Tibial nerve (tissue), 4 donors: ENCODE measurements at regions not wholly inside any gene's neighbourhood (a gene's known extent, or its start where the extent isn't known, plus 50 kb on each side); places are given as distances from the start of the nearest gene placed in this dataset.
"Not testable (repeated sequence)": the region's sequence is repeated elsewhere in the genome, so short reads cannot be mapped to it uniquely, and the experiment has no call there.

Experiments
- DNase-seq, 2 donors: peaks; one replicate each; pipeline ENCODE4 v3.0.0-alpha.2; 2019; ENCODE audit warnings: low spot score in 2 of 2
- H3K27ac ChIP-seq, 4 donors: fragments of 200-600 bp; sonication (generic) in 3 of 4; one replicate each; pipeline ENCODE4 v1.5.1; 2017 to 2019; ENCODE audit warnings: mild to moderate bottlenecking in 1 of 4
- H3K27me3 ChIP-seq, 2 donors: fragments of 200-600 bp; sonication (generic) in 1 of 2; one replicate each; pipeline versions ENCODE4 v1.5.1 to v1.6.0; 2017 to 2019
- H3K36me3 ChIP-seq, 3 donors: fragments of 200-600 bp; sonication (generic); one replicate each; pipeline ENCODE4 v1.5.1; 2018 to 2019
- H3K4me1 ChIP-seq, 4 donors: fragments of 200-600 bp; sonication (generic) in 3 of 4; one replicate each; pipeline ENCODE4 v1.5.1; 2017 to 2019
- H3K4me3 ChIP-seq, 4 donors: fragments of 200-600 bp; sonication (generic) in 3 of 4; one replicate each; pipeline ENCODE4 v1.5.1; 2017 to 2019; ENCODE audit warnings: mild to moderate bottlenecking in 1 of 4, moderate library complexity in 1 of 4
- H3K9me3 ChIP-seq, 4 donors: fragments of 200-600 bp; sonication (generic) in 3 of 4; one replicate each; pipeline ENCODE4 v1.5.1; 2017 to 2019
- CTCF ChIP-seq, 5 experiments: fragments of 200-600 bp in 3 of 5; fragments of 450-650 bp in 2 of 5; sonication (generic) in 3 of 5; IDR thresholded peaks; one replicate each; pipeline ENCODE4 v1.5.1; 2016 to 2019; ENCODE audit warnings: antibody characterized with exemption in 5 of 5, mild to moderate bottlenecking in 3 of 5, moderate library complexity in 2 of 5
- EP300 ChIP-seq, 2 donors: sonication (generic); formaldehyde crosslinking; IDR thresholded peaks; one replicate each; pipeline ENCODE4 v1.6.1; 2017; ENCODE audit warnings: antibody characterized with exemption in 2 of 2, mild to moderate bottlenecking in 1 of 2
- POLR2A ChIP-seq, 2 donors: fragments of 450-650 bp; IDR thresholded peaks; one replicate each; pipeline ENCODE4 v1.6.1; 2017; ENCODE audit warnings: antibody characterized with exemption in 2 of 2, mild to moderate bottlenecking in 2 of 2, moderate library complexity in 2 of 2
- WGBS, 2 donors: methylation state at CpG; one replicate each; pipeline ENCODE4 v1.1.5; 2018; 5-methylcytosine and 5-hydroxymethylcytosine counted together

- H3K27me3 ChIP-seq, result no peaks in the 10 kb centered on the region
- TF ChIP-seq CTCF (IDR thresholded peaks at IDR 0.05), result no peak
- TF ChIP-seq POLR2A (IDR thresholded peaks at IDR 0.05), result no peak
- TF ChIP-seq EP300 (IDR thresholded peaks at IDR 0.05), result no peak
- H3K4me3 ChIP-seq, result no peak overlapping the region
- no peak for DNase-seq
- no peaks in the 10 kb centered on the region for H3K4me1 ChIP-seq
- no peak overlapping the region for H3K27ac ChIP-seq
- peaks cover 0 to 17% (median 0%) of the 10 kb centered on the region in 4 donors for H3K9me3 ChIP-seq
- no peaks in the 10 kb centered on the region for H3K36me3 ChIP-seq
Measured at GRCh38 chr19:31483226-31483857, 134.1 kb upstream of the TSHZ3 start.

- not testable (repeated sequence) for H3K27me3 ChIP-seq, H3K4me3 ChIP-seq, H3K4me1 ChIP-seq, DNase-seq, H3K36me3 ChIP-seq, H3K27ac ChIP-seq
- 72% methylated on average over 2 of the region's 2 CpGs; no CpG with 5 or more reads in 1 of the 2 donors for WGBS, 2 donors
- peaks cover 0 to 17% (median 0%) of the 10 kb centered on the region in 4 donors for H3K9me3 ChIP-seq
Measured at GRCh38 chr19:31484858-31485410, 135.7 kb upstream of the TSHZ3 start.

DNA sequence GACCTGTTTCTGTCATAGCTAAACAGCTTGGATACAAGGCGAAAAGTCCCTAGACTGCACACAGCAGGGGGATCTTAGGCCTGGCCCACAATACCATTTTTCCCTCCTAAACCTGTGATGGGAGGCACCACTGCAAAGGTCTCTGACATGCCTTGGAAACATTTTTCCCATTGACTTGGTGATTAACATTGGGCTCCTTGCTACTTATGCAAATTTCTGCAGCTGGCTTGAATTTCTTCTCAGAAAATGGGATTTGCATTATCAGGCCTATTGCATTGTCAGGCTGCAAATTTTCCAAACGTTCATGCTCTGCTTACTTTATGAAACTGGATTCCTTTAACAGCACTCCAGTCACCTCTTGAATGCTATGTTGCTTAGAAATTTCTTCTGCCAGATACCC lies 136.2 kb upstream of the TSHZ3 start:
- 43 to 62% methylated on average over 2 of the region's 2 CpGs for WGBS, 2 donors
- Histone ChIP-seq H3K36me3 (no peaks in the 10 kb centered on the region), H3K27me3 (no peaks in the 10 kb centered on the region), H3K4me3 (no peak overlapping the region), H3K27ac (no peak overlapping the region), H3K9me3 (peaks cover 0 to 17% (median 0%) of the 10 kb centered on the region in 4 donors), H3K4me1 (no peaks in the 10 kb centered on the region)
- no peak for DNase-seq
- no peak for TF ChIP-seq CTCF (IDR thresholded peaks at IDR 0.05)
- no peak for TF ChIP-seq EP300 (IDR thresholded peaks at IDR 0.05)
- no peak for TF ChIP-seq POLR2A (IDR thresholded peaks at IDR 0.05)

DNA sequence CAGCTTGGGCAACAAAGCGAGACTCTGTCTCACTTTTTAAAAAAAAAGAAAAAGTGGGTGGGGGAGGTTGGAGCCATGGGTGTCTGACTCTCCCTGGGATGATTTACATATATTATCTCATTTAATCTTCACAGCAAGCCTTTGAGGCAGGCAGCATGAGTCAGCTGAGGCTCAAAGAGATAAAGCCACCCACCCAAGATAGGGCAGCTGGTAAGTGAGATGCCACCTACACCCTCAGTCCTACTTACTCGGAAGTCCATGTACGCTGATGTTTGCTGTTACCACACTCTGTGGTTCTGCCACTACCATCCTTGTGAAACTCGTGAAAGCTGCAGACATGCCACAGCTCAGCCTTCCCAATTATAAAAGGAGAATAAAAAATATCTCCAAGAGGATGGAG lies 142.0 kb upstream of the TSHZ3 start:
- no peaks in the 10 kb centered on the region for H3K4me1 ChIP-seq
- H3K4me3 ChIP-seq, result no peak overlapping the region
- no peak for TF ChIP-seq POLR2A (IDR thresholded peaks at IDR 0.05)
- no peak for TF ChIP-seq CTCF (IDR thresholded peaks at IDR 0.05)
- TF ChIP-seq EP300 (IDR thresholded peaks at IDR 0.05), result no peak
- H3K27me3 ChIP-seq, result no peaks in the 10 kb centered on the region
- no peak overlapping the region for H3K27ac ChIP-seq
- no peaks in the 10 kb centered on the region for H3K36me3 ChIP-seq
- no peaks in the 10 kb centered on the region for H3K9me3 ChIP-seq
- WGBS, 2 donors, result 80 to 90% methylated on average over 4 of the region's 4 CpGs
- DNase-seq, result no peak

- WGBS, 2 donors, result 80 to 90% methylated on average over 2 to 3 of the region's 3 CpGs
- Histone ChIP-seq H3K27ac (no peak overlapping the region), H3K4me3 (no peak overlapping the region), H3K4me1 (no peaks in the 10 kb centered on the region), H3K9me3 (no peaks in the 10 kb centered on the region), H3K36me3 (no peaks in the 10 kb centered on the region), H3K27me3 (no peaks in the 10 kb centered on the region)
- DNase-seq, result no peak
- no peak for TF ChIP-seq POLR2A (IDR thresholded peaks at IDR 0.05)
- no peak for TF ChIP-seq EP300 (IDR thresholded peaks at IDR 0.05)
- TF ChIP-seq CTCF (IDR thresholded peaks at IDR 0.05), result no peak
Measured at GRCh38 chr19:31492050-31492449, 142.8 kb upstream of the TSHZ3 start.
